NCI-H524 (cell line): ENCODE measurements at regions not wholly inside any gene's neighbourhood (a gene's known extent, or its start where the extent isn't known, plus 50 kb on each side); places are given as distances from the start of the nearest gene placed in this dataset.
A peak's percentile ranks its signal among the peaks of the same experiment; 100 is the strongest.
"Not testable (repeated sequence)": the region's sequence is repeated elsewhere in the genome, so short reads cannot be mapped to it uniquely, and the experiment has no call there.

ENCODE experiments used
- DNase-seq, 2 experiments: peaks; one replicate each; lab custom pipeline; 2025; lab: John Stamatoyannopoulos, UW

DNA sequence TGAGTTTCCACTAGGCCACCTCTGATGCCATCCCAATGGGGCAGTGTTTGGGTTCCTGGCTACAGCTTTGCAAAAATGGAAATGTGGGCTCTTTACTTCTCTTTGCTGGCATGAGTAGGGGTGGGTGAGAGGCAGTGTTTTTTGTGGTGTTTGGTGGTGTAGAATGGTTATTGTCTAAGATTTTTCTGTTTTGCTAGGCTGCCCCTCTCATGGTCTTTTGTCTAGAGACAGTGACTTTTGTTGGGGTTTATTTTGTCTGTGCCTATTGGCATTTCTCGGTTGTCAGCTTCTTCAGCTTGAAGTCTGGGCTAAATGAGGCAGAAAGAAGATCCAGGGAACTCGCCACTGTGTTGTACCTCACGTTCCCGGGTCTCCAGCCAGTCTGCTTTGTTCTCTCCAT, 112.1 kb downstream of the CENPF start:
- DNase-seq = no peak

DNA sequence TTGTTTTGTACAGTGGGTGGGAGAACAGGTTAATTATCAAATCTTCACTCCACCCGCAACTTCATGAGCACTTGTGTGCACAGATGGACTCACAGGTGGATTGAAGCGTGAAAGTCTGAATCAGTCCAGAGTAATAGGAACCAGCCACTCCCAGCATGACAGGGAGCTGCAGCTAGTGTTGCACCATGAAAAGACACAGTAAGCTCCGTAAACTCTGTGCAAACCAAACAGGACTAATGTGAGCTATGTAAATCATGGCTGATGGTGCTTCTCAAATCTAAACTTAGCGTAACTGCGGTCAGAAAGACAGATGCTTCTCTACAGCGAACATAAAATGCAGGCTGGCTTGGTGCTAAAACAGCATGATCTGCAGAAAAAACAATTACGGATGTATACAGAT, 114.4 kb downstream of the CENPF start:
- DNase-seq = peak in 1 of 2 experiments; percentile 23

DNA sequence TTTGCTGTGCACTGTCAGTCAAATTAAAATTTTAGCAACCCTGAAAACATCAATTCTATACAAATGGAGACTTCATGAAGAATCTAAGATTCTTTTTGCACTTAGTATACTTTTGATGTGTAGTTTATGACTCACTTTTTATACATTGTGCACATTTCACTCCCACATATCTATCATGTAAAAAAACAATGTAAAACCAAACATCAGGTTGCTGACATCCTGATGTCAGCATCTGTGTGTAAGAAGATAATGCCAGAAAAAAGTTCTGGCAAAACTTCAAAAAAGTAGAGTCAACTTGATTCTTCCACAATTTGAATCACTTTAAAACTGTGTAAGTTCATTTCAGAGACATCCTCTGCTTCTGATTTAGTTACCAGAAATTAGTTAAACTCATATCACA, 115.7 kb downstream of the CENPF start:
- DNase-seq = no peak

DNA sequence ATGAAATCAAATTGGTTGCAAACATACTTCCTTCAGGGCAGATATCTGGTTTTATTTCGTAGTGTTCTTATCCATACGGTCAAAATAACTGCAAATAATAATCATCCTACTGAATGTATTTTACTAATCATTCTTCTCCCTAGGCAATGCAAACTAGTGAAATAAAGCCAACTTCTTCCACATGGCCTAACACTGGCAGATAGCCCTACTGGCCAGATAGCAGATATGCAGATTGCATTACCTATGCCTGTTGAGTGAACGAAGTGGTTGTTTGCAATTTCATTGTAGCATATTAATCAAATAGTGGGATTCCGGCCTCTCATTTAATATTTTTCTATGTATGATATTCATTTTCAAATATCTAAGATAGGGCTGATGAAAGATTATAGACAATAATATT, 116.2 kb downstream of the CENPF start:
- no peak for DNase-seq

DNA sequence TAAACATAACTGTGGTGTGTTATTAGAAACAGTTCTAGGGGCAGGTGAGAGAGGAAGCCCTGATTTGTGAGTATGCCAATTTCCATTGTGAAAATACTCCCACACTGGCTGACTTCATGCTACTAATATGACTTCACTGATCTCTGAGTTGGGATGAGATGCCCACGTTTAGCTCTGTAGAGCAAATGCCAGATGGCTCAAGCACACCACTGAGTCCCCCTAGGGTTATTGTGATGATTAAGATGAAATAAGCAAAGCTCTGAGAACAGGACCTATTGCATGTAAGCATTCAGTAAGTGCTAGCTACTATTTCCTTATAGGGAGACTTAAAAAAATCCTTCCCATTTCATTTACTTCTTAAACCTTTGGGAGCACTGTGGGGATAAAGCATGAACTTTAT, 117.6 kb downstream of the CENPF start:
- DNase-seq = peak in 1 of 2 experiments; percentile 8

DNA sequence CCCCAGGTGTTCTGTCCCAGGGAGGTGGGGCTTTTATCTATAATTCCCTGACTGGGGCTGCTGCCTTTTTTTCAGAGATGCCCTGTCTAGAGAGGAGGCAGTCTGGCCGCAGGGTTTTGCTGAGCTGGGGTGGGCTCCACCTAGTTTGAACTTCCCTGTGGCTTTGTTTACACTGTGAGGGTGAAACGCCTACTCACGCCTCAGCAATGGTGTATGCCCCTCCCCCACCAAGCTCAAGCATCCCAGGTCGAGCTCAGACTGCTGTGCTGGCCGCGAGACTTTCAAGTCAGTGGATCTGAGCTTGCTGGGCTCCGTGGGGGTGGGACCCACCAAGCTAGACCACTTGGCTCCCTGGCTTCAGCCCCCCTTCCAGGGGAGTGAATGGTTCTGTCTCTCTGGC, 124.3 kb downstream of the CENPF start:
- no peak for DNase-seq

DNA sequence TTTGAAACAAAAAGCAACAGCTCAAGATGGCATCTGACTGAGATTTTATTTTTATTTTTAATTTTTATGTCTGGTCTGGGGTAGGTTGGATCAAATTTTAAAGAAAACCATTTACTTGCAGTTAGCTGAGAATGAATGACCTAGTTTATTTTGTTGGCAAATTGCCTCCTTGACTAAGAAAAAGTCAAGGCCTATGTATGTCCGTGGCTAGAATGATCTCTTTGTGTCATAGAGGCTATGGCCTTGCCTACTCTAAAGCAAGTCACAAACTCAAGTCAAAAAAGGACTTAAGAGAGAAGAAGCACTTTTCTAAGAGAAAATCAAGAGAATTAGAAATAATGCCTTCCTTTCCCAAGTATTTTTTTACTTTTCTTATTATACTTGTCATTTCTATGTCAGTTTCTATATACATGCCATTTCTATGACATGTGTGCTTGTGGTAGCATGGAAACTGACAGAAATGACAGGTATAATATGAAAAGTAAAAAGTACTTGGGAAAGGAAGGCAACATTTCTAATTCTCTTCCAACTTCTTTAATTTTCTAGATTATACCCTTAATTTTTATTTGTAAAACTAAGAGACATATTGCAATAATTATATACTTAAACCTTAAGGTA, 136.7 kb downstream of the CENPF start:
- DNase-seq = no peak

DNA sequence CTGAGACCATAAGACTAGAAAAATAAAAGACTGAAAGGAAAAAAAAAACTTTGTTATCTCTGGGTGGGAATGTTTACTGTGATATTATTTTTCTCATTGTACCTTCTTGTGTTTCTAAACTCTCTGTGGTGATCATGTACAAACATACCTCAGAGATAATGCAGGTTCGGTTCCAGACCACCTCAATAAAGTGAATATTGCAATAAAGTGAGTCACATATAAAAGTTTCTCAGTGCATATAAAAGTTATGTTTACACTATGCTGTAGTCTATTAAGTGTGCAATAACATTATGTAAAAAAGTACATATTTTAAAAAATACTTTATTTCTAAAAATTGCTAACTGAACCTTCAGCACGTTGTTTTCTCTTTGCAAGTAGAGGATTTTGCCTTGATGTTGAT, 137.5 kb downstream of the CENPF start:
- no peak for DNase-seq

DNA sequence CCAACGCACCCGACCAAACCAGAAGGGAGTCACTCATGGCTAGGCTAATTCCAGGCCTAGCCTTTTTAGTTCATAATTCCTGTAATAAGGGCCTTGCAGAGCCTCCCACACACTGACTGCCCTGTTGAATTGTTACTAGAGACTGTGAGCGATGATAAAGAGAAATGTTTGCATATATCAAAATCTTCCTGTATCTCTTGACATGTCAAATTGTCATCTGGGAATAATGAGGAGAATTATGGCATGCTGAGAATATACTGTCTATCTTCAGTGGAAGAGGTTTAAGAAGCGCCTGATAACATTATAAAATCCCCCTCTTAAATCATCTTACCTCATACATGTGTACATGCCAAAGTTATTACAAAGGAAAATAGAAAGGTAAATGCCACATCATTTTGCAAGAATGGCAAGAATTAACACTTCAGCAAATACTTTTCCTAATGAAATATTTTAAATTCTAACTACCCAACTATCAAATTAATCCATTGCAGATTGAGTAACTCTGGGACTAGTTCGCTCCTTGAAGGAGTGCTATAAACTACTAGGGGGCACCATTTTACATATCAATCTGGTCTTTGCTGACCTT, 144.1 kb downstream of the CENPF start:
- no peak for DNase-seq

DNA sequence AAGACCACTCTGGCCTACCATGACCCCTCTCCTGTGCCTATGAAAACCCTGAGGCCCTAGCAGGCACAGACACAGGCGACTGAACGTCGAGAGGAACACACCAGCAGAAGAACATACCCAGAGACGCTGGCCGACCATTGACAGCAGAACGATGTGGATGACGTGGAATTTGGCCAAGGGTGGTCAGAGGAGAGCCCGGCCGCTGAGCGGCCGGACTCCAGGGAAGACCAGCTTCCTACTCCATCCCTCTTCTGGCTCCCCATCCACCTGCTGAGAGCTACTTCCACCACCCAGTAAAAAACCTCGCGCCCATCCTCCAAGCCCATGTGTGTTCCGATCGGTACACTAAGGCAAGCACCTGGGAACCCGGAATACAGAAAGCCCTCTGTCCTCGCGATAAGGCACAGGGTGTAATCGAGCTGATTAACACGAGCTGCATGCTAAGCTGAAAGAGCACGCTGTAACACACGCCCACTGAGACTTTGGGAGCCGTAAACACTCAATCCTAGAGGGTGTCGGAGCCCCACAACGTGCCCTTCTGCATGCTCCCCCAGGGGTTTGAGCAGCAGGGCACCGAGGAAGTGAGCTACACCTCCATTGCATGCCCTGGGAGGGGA, 150.3 kb downstream of the CENPF start:
- DNase-seq = no peak

DNA sequence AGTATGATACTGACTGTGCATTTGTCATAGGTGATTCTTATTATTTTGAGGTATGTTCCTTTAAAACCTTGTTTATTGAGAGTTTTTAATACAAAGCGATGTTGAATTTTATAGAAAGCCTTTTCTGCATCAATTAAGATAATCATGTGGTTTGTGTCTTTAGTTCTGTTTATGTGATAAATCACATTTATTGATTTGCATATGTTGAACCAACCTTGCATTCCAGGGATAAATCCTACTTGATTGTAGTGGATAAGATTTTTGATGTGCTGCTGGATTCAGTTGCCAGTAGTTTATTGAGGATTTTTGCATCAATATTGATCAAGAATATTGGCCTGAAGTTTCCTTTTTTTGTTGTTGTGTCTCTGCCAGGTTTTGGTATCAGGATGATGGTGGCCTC, 158.0 kb downstream of the CENPF start:
- no peak for DNase-seq

DNA sequence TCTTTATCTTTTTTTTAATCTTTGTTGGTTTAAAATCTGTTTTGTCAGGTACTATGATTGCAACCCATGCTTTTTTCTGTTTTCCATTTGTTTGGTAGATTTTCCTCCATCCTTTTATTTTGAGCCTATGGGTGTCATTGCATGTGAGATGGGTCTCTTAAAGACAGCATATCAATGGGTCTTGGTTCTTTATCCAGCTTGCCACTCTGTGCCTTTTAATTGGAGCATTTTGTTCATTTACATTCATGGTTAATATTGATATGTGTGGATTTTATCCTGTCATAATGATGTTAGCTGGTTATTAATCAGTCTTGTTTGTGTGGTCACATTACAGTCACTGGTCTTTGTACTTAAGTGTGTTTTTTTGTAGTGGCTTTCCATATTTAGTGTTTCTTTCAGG, 159.9 kb downstream of the CENPF start:
- DNase-seq = no peak

DNA sequence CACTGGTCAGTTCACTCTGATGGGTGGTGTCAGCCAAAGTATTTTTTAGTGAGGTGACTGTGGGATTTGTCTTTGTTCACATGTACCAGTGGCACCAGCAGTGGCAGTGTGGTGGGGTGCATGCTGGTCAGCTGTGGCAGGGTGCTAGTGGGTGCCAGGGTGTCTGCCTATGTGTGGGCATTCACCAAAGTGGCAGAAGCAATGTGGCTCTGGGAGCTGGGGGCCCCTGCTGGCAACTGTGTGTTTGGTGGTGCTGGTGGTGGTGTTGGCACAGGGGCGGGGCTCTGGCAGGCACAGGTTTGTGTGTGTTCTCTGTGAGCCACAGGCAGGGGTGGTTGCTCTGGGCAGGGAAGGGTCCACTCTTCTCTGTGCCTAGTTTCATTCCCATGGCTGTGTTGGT, 161.5 kb downstream of the CENPF start:
- DNase-seq = no peak

DNA sequence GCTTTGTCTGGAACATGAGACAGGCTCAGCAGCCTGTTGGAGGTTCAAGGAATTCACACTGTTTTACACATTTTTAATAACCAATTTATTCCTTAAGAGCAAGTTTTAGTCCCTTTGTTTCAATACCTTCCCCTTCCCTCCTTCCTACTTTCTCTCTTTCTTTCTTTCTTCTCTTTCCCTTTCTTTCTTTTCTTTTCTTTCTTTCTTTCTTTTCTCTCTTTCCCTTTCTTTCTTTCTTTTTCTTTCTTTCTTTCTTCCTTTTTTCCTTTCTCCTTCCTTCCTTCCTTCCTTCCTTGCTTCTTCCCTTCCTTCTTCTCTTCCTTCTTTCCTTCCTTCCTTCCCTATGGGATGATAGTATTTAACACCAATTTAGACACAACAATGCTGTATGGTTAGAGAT, 164.2 kb downstream of the CENPF start:
- DNase-seq = no peak

DNA sequence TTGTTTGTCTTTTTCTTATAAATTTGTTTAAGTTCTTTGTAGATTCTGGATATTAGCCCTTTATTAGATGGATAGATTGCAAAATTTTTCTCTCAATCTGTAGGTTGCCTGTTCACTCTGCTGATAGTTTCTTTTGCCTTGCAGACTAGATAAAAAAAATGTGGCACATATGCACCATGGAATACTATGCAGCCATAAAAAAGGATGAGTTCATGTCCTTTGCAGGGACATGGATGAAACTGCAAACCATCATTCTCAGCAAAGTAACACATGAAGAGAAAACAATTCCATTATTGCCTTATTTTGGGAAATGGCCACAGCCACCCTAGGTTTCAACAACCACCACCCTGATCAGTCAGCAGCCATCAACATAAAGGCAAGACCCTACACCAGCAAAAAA, 166.7 kb downstream of the CENPF start:
- DNase-seq = not testable (repeated sequence)

DNA sequence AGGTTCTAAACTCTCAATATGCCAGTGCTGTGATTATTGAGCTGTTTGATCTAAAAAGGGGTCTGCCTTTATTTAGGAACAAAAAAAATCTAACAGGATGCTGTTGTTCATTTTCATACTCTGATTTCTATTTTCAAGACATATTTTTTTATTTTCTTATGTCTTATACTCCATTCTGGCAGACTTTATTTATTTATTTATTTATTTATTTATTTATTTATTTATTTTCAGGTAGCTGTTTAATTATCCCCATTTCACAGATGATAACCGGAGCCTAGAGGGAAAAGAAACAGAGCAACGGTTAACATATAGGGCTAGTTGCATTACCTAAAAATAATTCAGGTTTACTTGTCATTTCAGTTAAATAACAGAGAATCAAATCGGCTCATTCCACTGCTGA, 174.4 kb downstream of the CENPF start:
- DNase-seq = no peak

DNA sequence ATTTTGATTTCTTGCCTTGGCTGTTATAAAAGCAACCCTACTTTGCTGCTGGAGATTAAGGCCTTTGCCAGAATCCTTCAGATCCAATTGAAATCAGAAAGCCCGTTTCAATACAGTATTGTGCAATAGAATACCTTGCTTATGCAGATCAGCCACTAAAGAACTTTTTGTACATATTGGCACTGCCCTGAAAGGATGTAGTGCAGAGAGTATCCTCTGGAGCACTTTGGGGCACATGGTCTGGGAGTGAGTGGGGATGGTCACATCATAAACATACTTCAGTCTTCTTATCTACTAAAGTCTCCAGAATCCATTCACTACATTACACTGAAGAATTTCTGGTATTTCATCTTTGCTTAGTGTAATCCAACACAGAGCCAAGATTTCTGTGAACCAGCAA, 189.0 kb downstream of the CENPF start:
- DNase-seq = no peak

DNA sequence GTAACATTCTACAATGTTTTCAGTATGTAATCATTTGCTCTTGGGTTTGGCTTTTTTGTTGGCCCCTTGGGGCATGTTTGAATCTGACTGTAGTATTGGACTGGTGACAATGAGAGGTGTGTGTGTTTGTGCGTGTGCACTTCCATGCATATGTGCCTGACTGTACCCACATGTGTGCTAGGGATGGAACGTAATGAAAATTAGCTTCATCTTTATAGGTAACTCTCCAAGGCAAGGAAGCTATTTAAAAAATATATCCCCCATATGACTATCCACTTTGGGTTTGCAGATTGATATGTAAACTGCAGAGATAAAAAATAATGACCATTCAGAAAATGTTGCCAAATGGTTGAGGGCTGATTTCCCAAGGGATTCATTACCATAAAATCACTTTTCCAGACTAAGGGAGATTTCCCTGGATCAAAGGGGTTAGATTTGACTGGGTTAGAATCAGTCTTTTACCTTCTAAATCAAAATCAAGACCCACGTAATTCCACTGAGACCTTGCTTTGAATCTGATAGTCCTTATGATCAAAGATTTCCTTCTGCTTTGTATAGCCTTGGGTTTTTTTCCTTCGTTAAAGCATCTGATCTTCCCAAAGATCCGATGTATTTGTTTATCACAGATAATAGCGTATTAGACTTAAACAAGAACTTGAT, 189.7 kb downstream of the CENPF start:
- DNase-seq = no peak

DNA sequence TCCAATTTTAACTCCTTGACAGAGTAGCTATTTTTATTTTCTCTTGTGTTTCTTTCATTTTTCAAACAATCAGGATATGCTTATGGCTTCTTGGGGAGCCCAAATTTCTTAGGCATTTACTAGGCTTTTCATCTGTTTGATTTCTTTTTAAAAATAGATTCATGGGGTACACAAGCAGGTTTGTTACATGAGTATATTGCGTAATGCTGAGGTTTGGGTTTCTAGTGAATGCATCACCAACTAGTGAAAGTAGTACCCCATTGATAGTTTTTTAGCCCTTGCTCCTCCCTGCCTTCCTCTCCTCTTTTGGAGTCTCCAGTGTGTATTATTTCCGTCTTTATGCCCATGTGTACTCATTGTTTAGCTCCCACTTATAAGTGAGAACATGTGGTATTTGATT, 190.7 kb downstream of the CENPF start:
- no peak for DNase-seq

DNA sequence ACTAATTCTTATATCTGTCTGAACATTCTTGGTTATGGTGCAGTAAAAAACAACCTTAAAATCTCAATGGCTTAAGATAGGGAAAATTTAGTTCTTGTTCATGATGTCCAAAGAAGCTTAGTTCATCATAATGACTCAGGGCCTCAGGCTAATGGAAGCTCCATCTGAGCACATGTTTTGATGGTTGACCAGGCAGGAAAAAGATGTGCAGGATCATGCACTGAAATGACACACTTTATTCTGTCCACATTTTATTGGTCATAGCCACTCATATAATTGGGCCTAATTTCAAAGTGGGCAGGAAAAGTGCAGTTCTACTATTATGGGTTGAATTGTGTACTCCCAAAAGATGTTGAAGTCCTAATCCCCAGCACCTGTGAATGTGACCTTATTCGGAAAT, 198.2 kb downstream of the CENPF start:
- no peak for DNase-seq

DNA sequence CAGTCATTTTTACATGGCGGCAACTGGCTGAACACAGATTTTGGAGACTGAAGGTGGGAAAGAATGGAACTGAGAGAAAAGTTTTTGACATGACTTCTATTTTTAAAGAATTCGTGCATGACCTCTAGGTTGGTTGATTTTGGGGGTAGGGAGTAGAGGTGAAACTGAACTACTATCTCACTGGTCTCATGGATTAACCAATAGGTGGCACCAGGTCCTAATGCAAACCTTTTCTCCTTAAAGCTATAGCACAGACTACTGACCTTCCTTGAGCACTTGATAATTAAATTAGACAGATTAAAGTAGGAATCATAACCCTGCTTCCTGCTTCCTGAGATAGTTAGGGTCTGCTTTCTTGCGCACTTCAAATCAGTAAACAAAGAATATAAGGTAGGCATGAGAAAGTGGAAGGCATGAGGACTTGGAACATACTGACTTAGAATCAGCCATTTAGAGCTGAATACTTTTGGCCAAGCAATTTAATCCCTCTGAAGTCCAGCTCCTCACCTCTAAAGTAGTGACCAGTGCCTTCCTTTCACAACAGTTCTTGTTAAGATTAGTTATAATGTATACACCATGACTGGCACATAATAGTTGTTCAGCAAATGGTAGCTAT, 206.0 kb downstream of the CENPF start:
- DNase-seq = peak; percentile 3 to 65

DNA sequence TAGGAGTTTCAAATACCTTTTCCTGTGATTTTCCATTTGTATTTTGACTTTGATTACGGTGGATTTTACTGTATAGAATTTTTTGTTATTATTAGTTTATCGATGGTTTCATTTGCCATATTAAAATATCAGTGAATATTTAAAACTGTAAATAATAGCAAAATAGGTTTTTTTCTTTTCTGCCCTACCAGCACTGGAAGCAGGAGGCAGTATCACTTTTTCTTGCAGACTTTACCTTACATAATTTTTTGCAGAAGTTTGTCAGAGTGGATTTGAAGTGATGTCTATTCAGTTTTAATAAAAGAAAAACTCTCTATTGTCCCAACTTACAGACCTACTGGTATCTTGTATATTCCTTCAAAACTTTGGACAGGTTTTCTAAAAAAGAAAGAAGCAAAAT, 213.6 kb downstream of the CENPF start:
- no peak for DNase-seq
